ENCODE measurements at regions not wholly inside any gene's neighbourhood (a gene's known extent, or its start where the extent isn't known, plus 50 kb on each side); places are given as distances from the start of the nearest gene placed in this dataset.

DNA sequence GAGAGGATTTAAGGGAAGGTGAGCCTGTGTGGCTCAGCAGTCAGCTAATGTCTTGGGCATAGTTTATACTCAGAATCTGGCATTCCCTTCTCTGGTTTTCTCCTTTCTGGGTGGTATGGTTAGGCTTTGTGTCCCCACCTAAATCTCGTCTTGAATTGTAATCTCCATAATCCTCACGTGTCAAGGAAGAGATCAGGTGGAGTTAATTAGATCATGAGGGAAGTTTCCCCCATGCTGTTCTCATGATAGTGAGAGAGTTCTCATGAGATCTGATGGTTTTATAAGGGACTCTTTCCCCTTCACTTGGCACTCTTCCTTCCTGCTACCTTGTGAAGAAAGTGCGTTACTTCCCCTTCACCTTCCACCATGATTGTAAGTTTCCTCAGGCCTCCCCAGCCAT lies 169.8 kb upstream of the PELI2 start:
- TF ChIP-seq, protein P1, sequence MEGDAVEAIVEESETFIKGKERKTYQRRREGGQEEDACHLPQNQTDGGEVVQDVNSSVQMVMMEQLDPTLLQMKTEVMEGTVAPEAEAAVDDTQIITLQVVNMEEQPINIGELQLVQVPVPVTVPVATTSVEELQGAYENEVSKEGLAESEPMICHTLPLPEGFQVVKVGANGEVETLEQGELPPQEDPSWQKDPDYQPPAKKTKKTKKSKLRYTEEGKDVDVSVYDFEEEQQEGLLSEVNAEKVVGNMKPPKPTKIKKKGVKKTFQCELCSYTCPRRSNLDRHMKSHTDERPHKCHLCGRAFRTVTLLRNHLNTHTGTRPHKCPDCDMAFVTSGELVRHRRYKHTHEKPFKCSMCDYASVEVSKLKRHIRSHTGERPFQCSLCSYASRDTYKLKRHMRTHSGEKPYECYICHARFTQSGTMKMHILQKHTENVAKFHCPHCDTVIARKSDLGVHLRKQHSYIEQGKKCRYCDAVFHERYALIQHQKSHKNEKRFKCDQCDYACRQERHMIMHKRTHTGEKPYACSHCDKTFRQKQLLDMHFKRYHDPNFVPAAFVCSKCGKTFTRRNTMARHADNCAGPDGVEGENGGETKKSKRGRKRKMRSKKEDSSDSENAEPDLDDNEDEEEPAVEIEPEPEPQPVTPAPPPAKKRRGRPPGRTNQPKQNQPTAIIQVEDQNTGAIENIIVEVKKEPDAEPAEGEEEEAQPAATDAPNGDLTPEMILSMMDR (IDR thresholded peaks at IDR 0.05; ENCODE audit: poor library complexity, severe bottlenecking), result no peak
- no peaks in the 10 kb centered on the region for H3K4me1 ChIP-seq (ENCODE audit: insufficient read depth, poor library complexity, severe bottlenecking)
- no peak for ATAC-seq (ENCODE audit: low read depth)
- H3K27ac ChIP-seq (ENCODE audit: poor library complexity, severe bottlenecking), result no peak overlapping the region
- DNase-seq (ENCODE audit: low spot score), result no peak
- peaks cover 4% of the 10 kb centered on the region for H3K27me3 ChIP-seq (ENCODE audit: insufficient read depth, poor library complexity, severe bottlenecking)
- no peaks in the 10 kb centered on the region for H3K36me3 ChIP-seq (ENCODE audit: low read depth)
- no peaks in the 10 kb centered on the region for H3K9me3 ChIP-seq (ENCODE audit: severe bottlenecking)
- no peak overlapping the region for H3K4me3 ChIP-seq (ENCODE audit: severe bottlenecking)

DNA sequence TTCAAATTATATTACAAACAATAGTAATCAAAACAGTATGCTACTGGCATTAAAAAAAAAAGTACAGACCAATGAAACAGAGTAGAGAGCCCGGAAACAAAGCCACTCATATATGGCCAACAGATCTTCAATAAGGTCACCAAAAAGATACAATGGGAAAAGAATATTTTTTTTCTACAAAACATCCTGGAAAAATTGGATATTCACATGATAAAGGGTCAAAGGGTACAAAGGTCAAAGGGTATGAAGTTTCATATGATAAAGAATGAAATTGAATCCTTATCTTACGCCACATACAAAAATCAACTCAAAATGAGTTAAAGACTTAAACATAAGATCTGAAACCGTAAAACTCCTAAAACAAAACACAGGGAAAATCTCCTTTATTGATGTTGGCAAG lies 168.5 kb upstream of the PELI2 start:
- no peaks in the 10 kb centered on the region for H3K4me1 ChIP-seq (ENCODE audit: insufficient read depth, poor library complexity, severe bottlenecking)
- no peak overlapping the region for H3K27ac ChIP-seq (ENCODE audit: poor library complexity, severe bottlenecking)
- peaks cover 4% of the 10 kb centered on the region for H3K27me3 ChIP-seq (ENCODE audit: insufficient read depth, poor library complexity, severe bottlenecking)

DNA sequence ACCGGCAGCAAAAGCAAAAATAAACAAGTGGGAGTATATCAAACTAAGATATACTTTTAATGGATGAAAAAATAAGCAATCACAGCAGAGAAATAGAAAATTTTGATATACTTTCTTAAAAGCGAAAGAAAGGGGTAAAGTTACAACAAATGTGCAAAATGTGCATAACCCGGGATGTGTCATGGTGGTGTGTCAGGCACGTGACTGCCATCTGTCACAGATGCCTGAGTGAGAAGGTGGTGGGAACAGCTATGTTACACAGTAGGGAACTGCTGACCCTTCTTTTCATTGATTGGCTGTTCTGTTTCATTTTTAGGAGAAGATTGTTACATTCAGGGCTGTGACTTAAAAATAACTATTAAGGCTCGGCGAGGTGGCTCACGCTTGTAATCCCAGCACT lies 168.1 kb upstream of the PELI2 start:
- Histone ChIP-seq H3K4me3 (ENCODE audit: severe bottlenecking) (no peak overlapping the region), H3K36me3 (ENCODE audit: low read depth) (no peaks in the 10 kb centered on the region), H3K4me1 (ENCODE audit: insufficient read depth, poor library complexity, severe bottlenecking) (no peaks in the 10 kb centered on the region), H3K27me3 (ENCODE audit: insufficient read depth, poor library complexity, severe bottlenecking) (peaks cover 4% of the 10 kb centered on the region), H3K27ac (ENCODE audit: poor library complexity, severe bottlenecking) (no peak overlapping the region), H3K9me3 (ENCODE audit: severe bottlenecking) (no peaks in the 10 kb centered on the region)
- no peak for ATAC-seq (ENCODE audit: low read depth)
- DNase-seq (ENCODE audit: low spot score), result no peak
- TF ChIP-seq, protein P1 (IDR thresholded peaks at IDR 0.05; ENCODE audit: poor library complexity, severe bottlenecking), result no peak

More for the DNA sequence above, 168.5 kb upstream of the PELI2 start:
- no peak for DNase-seq (ENCODE audit: low spot score)
- TF ChIP-seq, protein P1 (IDR thresholded peaks at IDR 0.05; ENCODE audit: poor library complexity, severe bottlenecking), result no peak
- H3K36me3 ChIP-seq (ENCODE audit: low read depth), result no peaks in the 10 kb centered on the region
- H3K9me3 ChIP-seq (ENCODE audit: severe bottlenecking), result no peaks in the 10 kb centered on the region
- ATAC-seq (ENCODE audit: low read depth), result no peak
- no peak overlapping the region for H3K4me3 ChIP-seq (ENCODE audit: severe bottlenecking)

DNA sequence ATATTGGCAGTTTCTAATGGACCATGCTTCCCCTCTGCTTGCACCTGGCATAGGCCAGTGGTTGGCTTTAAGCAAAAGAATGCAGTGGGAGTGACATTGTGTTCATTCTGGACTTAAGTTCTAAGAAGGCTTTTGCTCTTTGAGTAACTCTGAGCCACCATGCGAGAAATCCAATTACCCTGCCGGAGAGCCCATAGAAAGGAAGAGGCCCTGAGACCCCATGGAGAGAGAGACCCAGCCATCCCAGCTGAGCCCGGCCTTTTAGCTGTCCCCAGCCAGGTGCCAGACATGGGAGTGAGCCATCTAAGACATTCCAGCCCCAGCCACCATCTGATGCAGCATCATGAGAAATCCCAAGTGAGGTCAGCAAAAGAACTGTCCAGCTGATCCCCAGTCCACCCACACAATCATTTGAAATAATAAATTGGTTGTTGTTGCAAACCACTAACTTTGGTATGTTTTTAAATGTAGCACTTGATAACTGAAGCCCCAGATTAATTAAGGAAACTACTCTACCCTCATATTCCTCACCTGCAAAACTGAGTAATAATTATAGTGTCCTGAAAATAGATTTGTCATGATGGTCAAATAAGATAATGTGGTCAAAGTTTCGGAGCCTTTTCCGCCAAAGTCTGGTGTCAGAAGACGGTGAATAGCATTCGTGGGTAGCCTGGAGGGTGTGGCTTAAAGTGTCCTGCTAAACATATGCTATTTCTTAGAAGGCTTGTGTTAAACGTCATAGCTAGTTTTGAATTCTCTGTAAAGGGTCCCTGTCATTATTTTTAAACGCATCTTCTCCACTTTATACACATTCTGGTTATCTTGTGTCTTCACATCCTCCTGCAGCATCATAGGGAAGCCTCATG lies 166.6 kb upstream of the PELI2 start:
- no peaks in the 10 kb centered on the region for H3K36me3 ChIP-seq (ENCODE audit: low read depth)
- ATAC-seq (ENCODE audit: low read depth) (no peak), DNase-seq (ENCODE audit: low spot score) (no peak)
- H3K4me1 ChIP-seq (ENCODE audit: insufficient read depth, poor library complexity, severe bottlenecking), result no peaks in the 10 kb centered on the region
- no peak overlapping the region for H3K27ac ChIP-seq (ENCODE audit: poor library complexity, severe bottlenecking)
- H3K27me3 ChIP-seq (ENCODE audit: insufficient read depth, poor library complexity, severe bottlenecking), result peaks cover 4% of the 10 kb centered on the region
- no peak overlapping the region for H3K4me3 ChIP-seq (ENCODE audit: severe bottlenecking)
- H3K9me3 ChIP-seq (ENCODE audit: severe bottlenecking), result no peaks in the 10 kb centered on the region
- TF ChIP-seq, protein P1 (IDR thresholded peaks at IDR 0.05; ENCODE audit: poor library complexity, severe bottlenecking), result no peak

DNA sequence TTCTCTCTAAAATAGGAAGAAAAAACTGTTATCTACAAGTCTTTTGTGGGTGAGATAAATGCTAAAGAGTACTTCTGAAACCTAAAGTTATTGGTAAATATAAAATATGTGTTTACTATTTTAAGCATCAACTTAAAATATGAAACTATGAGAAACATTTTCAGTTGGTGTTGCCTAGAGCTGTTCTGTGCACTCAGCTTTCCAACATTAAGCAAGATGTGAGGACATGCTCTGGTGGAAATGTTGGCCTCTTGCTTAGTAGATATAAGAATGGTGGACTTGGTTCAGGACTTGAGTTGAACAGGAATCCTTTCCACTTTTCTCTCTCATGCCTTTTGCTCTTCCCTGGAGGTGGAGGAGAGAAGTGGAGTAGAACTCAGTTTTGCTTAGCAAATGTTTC lies 164.1 kb upstream of the PELI2 start:
- Histone ChIP-seq H3K36me3 (ENCODE audit: low read depth) (no peaks in the 10 kb centered on the region), H3K27me3 (ENCODE audit: insufficient read depth, poor library complexity, severe bottlenecking) (peaks cover 4% of the 10 kb centered on the region)
- ATAC-seq (ENCODE audit: low read depth), result no peak

More for the DNA sequence above, 164.1 kb upstream of the PELI2 start:
- TF ChIP-seq, protein P1 (IDR thresholded peaks at IDR 0.05; ENCODE audit: poor library complexity, severe bottlenecking), result no peak
- Histone ChIP-seq H3K27ac (ENCODE audit: poor library complexity, severe bottlenecking) (no peak overlapping the region), H3K9me3 (ENCODE audit: severe bottlenecking) (no peaks in the 10 kb centered on the region), H3K4me3 (ENCODE audit: severe bottlenecking) (no peak overlapping the region), H3K4me1 (ENCODE audit: insufficient read depth, poor library complexity, severe bottlenecking) (no peaks in the 10 kb centered on the region)
- DNase-seq (ENCODE audit: low spot score), result no peak

All from RWPE2 (cell line).